NCI-H2227 (cell line): ENCODE measurements at regions not wholly inside any gene's neighbourhood (a gene's known extent, or its start where the extent isn't known, plus 50 kb on each side); places are given as distances from the start of the nearest gene placed in this dataset.

Experiments used
- DNase-seq: peaks from one replicate; lab custom pipeline; 2025; ENCODE audit not compliant: unreplicated experiment; lab: John Stamatoyannopoulos, UW

GRCh38 chr6:157755746-157756411, 67.2 kb upstream of the SNX9 start:
- DNase-seq: no peak

GRCh38 chr6:157756708-157757429, 66.2 kb upstream of the SNX9 start:
- peak; percentile 80 for DNase-seq

DNA sequence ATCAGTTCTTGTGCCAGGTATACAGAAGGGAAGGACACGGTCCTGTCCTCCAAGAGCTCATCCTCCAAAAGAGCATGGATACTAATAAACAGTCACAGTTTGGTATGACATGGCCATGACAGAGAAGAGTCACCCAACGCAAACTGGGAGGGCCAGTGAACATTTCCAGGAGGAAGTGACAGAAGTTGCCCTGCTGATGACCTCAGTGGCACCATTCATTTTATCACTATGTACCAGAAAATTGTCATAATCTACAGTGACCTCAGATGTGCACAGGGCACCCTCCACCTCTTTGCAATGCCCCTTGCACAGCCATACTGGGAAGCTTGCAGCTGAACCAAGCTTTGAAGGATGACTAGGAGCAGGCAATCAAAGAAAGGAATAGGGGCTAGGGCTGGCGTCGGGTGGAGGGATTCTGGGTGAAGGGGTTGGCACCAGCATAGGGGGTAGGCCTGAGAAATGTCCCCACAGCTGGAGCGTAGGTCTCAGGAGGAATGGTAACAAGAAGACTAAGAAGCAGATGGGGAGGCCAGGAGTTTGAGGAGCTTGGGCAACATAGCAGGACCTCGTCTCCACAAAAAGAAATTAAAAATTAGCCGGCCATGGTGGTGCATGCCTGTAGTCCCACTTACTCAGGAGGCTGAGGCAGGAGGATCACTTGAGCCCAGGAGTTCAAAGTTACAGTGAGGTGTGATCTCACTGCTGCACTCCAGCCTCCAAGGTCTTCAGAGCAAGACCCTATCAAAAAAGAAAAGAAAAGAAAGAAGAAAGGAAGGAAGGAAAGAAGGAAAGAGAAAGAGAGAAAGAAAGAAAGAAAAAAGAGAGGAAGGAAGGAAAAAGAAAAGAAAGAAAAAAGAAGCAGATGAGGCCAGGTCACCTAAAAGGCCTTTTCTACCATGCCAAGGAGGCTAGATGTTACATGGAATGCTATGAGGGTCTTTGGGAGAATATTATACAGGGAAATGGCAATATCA, 65.3 kb upstream of the SNX9 start:
- no peak for DNase-seq

GRCh38 chr6:157758516-157759023, 64.5 kb upstream of the SNX9 start:
- DNase-seq: no peak

DNA sequence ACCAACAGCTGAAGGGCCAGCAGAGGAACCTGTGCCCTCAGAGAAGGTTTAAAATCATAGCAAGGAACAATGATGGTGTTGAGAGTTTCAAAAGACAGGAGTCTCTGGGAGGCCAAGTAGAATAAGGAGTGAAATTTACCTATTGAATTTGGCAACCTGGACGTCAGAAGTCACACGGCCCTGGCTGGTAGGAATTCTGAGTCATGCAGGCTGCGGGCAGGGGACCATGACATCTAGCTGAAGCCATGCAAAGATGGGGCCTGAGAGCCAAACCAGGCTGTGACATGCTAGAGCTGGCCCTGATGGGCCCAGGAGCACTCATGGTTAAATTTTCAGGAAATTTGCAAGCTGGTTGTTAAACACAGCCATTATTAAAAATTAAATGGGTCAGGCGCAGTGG, 64.0 kb upstream of the SNX9 start:
- no peak for DNase-seq

DNA sequence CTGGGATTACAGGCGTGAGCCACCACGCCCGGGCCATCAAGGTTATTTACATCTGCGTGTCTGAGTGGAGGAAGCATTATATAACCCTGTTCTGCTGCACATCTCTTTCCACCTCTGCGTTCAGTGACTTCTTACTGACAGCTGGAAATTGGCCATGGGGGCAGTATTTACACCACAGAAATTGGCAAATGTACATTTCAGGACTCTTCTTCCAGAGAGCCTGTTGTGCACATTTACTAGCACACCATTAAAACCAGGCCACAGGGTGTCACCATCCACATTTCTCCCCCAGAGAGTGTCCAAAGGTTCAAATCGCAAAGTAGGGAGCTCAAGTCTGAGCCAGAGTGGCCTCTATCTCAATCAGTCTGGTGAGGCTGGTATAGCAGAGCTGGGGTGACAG, 62.9 kb upstream of the SNX9 start:
- DNase-seq: no peak

DNA sequence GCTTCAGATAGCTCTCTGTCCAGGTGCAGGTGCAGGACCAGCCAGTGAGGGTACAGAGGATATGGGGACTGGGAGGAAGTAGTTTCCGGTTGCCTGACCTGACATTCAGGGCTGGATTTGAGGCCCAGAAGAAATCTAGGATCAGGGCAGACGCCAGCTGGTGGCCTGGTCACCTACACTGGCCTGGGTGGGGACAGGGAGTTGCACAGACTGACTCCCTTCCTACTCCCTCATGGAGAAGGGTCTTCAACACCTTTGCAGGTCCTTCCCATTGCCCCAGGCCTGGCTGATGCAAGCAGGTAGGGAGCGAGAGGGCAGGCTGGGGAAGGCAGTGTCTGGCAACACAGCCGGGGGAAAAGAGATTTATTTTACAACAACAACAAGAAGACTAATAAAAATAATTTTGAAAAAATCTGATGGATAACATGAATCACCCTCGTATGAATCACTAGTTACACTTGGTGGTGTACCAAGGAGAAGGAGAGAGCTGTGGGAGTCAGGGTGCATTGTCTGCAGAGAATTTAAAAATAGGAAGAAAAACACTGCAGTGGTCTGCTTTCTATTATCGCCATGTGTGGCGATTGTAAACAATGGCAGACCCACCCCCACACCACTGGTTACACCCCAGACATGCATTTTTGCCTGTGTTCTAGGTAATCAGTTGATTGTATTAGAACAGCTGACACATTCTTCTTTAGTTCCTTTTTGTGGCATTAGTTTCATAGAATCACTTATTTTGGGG, 62.3 kb upstream of the SNX9 start:
- no peak for DNase-seq

DNA sequence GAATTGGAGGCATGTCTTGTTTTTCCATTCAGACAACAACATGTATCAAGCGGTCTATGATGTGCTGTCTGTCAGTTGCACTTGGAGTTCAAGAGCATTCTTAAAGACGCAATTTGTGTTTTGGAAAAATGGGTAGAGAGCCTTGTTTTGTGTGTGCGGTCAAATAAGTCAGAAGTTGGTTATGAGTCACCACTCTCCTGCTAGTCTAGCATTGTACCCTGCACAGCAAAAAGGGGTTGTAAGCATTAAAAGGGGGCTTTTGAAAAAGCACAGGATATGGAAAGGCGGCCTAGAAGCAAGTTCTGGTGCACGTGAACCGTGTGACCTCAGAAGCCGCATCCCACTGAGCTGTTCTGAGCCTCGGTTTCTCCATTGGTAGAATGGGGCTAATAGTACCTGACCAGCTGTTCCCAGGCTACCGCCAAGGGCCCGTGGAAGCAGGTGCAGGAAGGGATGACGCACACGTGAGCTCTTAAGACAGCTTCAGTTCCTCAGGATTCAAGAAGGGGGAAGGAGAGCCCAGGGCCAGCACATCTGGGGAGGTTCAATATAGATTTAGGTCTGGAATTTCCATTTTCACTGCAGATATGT, 61.6 kb upstream of the SNX9 start:
- DNase-seq: no peak

DNA sequence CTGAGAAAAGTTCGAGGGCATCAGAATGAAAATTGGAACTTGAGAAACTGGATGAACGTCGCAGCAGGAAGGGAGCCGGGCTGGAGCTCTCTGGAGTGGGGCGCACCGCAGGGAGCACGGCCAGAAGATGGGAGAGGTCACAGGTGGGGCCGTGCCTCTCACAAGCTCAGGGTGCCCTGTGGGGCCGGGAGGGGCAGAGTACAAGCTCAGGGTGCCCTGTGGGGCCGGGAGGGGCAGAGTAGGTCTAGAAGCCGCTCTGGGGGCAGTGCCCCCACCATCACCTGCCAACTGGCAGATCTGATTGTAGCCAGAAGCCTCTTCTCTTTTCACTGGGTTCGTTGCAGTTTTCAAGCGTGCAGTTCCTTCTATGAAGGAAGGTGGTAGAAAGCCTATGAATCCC, 61.1 kb upstream of the SNX9 start:
- DNase-seq: no peak

GRCh38 chr6:157762636-157763035, 60.4 kb upstream of the SNX9 start:
- DNase-seq: no peak

- DNase-seq: no peak
Observed at GRCh38 chr6:157763129-157763903, 59.7 kb upstream of the SNX9 start.

DNA sequence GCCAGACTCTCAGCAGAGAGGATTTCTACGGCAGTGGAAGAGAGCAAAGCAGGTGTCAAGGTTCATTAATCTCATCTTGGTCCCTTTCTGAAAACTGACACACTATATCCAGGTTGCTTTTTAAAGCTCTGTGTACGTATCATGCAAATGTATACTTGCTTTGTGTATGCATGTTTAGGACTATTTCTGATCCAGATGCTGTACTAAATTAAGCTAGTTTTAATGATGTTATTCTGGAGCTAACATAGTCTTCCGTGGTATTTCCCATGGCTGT, 59.2 kb upstream of the SNX9 start:
- DNase-seq: no peak

GRCh38 chr6:157764178-157765068, 58.6 kb upstream of the SNX9 start:
- peak; percentile 22 for DNase-seq

DNA sequence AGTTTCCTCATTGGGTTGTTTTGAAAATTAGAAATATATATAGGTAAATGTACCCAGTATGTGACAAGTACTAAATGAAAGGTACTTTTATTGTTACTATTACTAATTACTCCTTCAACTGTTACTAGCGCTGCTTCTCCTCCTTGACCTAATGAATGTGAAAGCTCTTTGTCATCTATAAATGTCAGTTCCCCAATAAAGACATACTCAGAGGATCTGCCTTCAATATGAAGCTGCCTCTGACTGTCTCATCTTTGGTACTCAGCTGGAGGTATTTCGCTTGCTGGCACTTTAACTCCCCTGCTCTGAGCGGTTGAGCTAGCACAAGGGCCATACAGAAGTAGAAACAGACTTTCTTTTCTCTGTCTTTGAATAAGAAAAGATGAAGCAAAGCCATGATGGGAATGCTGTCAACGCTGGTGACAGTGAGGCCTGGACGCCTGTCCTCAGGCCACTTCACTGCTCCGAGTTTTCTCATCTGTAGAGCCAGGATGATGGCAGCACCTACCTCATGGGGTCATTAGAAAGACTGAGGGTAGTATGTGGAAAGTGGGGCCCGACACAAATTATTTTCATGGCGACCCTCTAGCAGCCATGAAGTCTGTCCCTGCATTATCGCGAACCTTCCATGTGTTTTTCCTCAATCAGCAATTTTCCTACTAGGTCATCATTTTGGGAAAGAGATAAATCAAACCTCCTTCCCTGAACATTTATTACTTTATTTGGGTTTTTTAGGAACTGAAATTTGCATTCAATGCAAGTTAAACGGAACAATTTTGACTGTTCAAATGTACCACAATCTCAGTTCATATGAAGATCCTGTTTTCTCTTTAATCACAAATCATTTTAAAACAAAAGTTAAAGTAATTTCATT, 55.9 kb upstream of the SNX9 start:
- DNase-seq: no peak

DNA sequence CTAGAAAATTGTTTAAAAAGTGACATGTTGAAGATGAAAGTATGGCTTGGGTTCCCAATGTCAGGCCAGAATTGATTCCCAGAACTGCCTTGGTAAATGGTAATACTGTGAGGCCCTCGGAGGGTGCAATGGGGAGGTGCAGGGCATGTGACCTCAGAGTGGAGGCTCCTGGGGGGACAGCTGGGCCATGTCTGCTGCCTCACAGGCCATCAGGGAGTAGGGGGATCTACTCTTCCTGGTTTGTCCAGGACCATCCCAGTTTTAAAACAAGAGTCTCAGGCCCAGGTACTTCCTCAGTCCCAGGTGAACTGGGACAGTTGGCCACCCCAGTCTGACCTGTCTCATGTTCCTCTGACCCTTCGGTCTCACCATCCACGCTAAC, 55.3 kb upstream of the SNX9 start:
- DNase-seq: no peak

DNA sequence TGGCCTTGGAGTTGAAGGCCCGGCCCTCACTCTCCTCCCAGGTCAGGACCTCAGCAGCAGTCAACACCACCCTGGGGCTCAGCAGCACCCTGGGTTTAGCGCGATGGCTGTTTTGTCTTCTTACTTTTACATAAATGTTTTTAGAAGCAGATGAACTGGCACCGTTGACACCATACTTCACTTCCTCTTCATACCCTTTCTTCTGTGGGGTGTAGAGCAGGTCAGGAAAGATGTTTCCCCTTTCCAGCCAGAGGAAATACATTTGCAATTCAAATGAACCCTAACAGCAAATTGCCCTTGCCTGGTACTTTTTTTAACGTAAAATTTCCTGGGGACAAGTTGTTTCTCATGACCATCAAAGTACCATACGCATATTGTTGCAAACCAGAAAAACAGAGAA, 54.7 kb upstream of the SNX9 start:
- no peak for DNase-seq

GRCh38 chr6:157768863-157769551, 54.0 kb upstream of the SNX9 start:
- no peak for DNase-seq
